Right cardiac atrium (tissue), 5 donors: ENCODE measurements at regions not wholly inside any gene's neighbourhood (a gene's known extent, or its start where the extent isn't known, plus 50 kb on each side); places are given as distances from the start of the nearest gene placed in this dataset.
"Not testable (repeated sequence)": the region's sequence is repeated elsewhere in the genome, so short reads cannot be mapped to it uniquely, and the experiment has no call there.

Experiments
- ATAC-seq, 2 donors: fragments of 200-7000 bp; cut with Tn5 transposase; one replicate each; pipeline versions ENCODE4 v1.8.0 to v1.9.1; 2020; ENCODE audit warnings: moderate library complexity in 2 of 2, mild to moderate bottlenecking in 1 of 2
- DNase-seq, 3 donors: peaks; one replicate each; pipeline ENCODE4 v3.0.0-alpha.2; 2020
- H3K27ac ChIP-seq: one replicate; pipeline ENCODE4 v1.5.1; 2013; ENCODE audit warnings: mild to moderate bottlenecking, low read length, control low read depth, moderate library complexity
- H3K27me3 ChIP-seq: one replicate; pipeline ENCODE4 v1.6.1; 2013; ENCODE audit not compliant: control insufficient read depth, insufficient read depth
- H3K4me1 ChIP-seq: one replicate; pipeline ENCODE4 v1.6.1; 2013; ENCODE audit warnings: low read length; ENCODE audit not compliant: control insufficient read depth, insufficient read depth
- H3K4me3 ChIP-seq: one replicate; pipeline ENCODE4 v1.5.1; 2013; ENCODE audit warnings: low read length, control low read depth
- H3K9me3 ChIP-seq: one replicate; pipeline ENCODE4 v1.6.1; 2013; ENCODE audit warnings: low read length; ENCODE audit not compliant: control insufficient read depth
- WGBS: extraction: QIAGEN DNeasy Blood & Tissue Kit; methylation state at CpG from one replicate; pipeline ENCODE4 v1.1.7; 2013; 5-methylcytosine and 5-hydroxymethylcytosine counted together
- intact Hi-C, 4 donors: fragments of 100-400 bp; cut with DNase I; formaldehyde crosslinking; loops; one replicate each; pipeline versions ENCODE4 v1.11.0 to v1.14.0; 2022 to 2023
- donor health status: healthy with polysubstance abuse.
- donor health status: DM: no; HTN: yes; CAD: no.
- donor health status: DM: no; HTN: no; CAD: no.
- donor health status: DM: no; HTN: yes; CAD: no; lungs with severe emphysema.
- donor health status: DM: yes; HTN: yes; CAD: no.

- no peaks in the 10 kb centered on the region for H3K27me3 ChIP-seq
- no peaks in the 10 kb centered on the region for H3K4me1 ChIP-seq
- no peak overlapping the region for H3K27ac ChIP-seq
- H3K4me3 ChIP-seq: no peak overlapping the region
- H3K9me3 ChIP-seq: no peaks in the 10 kb centered on the region
- DNase-seq (no peak), ATAC-seq (no peak)
- intact Hi-C loops: no loop called here
Measured at GRCh38 chr18:4921548-4921947, 275.5 kb downstream of the AKAIN1 start.

DNA sequence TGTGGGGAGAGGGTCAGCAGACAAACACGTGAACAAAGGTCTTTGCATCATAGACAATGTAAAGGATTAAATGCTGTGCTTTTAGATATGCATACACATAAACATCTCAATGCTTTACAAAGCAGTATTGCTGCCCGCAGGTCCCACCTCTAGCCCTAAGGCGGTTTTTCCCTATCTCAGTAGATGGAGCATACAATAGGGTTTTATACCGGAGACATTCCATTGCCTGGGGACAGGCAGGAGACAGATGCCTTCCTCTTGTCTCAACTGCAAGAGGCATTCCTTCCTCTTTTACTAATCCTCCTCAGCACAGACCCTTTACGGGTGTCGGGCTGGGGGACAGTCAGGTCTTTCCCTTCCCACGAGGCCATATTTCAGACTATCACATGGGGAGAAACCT is 279.5 kb downstream of the AKAIN1 start:
- H3K9me3 ChIP-seq, H3K4me1 ChIP-seq, H3K27me3 ChIP-seq, intact Hi-C loops, H3K27ac ChIP-seq, ATAC-seq, DNase-seq, H3K4me3 ChIP-seq: not testable (repeated sequence)
- WGBS: 76% methylated on average over 4 of the region's 7 CpGs

- H3K27me3 ChIP-seq: no peaks in the 10 kb centered on the region
- intact Hi-C loops: no loop called here
- no peak overlapping the region for H3K27ac ChIP-seq
- H3K4me3 ChIP-seq: no peak overlapping the region
- no peak for ATAC-seq
- WGBS: 50% methylated on average over 3 of the region's 3 CpGs
- no peak for DNase-seq
- no peaks in the 10 kb centered on the region for H3K9me3 ChIP-seq
- no peaks in the 10 kb centered on the region for H3K4me1 ChIP-seq
Measured at GRCh38 chr18:4908328-4908727, 288.7 kb downstream of the AKAIN1 start.

- no peaks in the 10 kb centered on the region for H3K4me1 ChIP-seq
- ATAC-seq (no peak), DNase-seq (no peak)
- no peak overlapping the region for H3K27ac ChIP-seq
- H3K9me3 ChIP-seq: no peaks in the 10 kb centered on the region
- WGBS: 64% methylated on average over 3 of the region's 3 CpGs
- intact Hi-C loops: no loop called here
- H3K4me3 ChIP-seq: no peak overlapping the region
- H3K27me3 ChIP-seq: no peaks in the 10 kb centered on the region
Measured at GRCh38 chr18:4906856-4907255, 290.2 kb downstream of the AKAIN1 start.

DNA sequence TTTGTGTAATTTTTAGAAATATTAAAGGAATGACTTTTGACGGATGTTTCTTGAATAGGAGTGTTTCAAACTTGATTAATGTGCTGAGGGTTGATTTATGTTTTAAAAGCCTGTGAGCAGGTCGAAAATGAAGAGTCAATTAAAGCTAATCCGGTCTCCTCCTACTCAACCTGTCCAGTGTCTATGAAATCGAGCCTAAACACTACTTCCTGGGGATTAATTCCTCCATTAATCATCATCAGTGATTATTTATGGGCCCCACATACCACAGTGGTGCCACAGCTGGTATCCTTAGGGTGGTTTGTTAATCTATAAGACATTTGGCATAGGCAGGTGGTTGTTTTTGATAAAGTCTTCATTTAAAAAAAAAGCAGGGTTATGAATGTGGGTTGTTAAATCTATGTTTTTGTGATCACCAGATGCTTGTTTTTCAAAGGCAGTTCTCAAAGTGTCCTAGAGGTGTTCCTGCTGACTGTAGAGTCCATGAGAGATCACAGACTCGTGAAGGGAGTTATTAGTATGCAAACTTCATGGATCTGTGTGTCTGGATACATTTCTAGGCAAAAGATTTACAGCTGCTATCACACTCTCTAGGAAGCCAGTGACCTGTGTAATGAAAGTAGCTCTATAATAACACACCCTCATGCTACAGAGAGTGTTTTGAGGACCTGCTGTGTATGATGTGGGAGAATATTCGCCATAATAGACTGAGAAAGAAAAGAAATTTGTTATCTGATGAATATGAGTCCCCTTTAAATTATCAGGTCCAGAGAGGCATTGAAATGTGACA is 308.6 kb downstream of the AKAIN1 start:
- 49% methylated on average over 6 of the region's 6 CpGs for WGBS
- Histone ChIP-seq H3K4me1 (no peaks in the 10 kb centered on the region), H3K9me3 (no peaks in the 10 kb centered on the region), H3K27me3 (no peaks in the 10 kb centered on the region), H3K27ac (no peak overlapping the region), H3K4me3 (no peak overlapping the region)
- intact Hi-C loops: no loop called here
- no peak for DNase-seq
- no peak for ATAC-seq

DNA sequence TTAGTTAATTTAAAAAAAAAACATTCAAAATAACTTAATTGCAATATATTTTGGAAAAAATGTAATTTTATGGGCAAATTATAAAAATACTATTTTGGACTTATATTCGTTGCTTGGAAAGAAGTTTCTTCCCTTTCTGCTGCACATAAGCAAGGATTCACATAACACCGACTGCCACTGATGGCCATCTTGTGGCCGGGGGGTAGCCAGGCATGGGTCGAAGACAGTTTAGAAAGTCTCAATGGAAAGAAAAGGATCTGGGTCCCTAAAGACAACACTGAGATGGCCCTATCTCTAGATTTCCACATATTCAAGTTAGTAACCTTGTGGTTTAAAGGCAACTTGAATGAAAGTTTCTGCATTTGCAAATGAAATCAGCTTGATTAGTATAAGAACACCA is 318.6 kb downstream of the AKAIN1 start:
- no peak overlapping the region for H3K27ac ChIP-seq
- ATAC-seq (no peak), DNase-seq (no peak)
- H3K4me1 ChIP-seq: no peaks in the 10 kb centered on the region
- H3K9me3 ChIP-seq: no peaks in the 10 kb centered on the region
- WGBS: 76% methylated on average over 4 of the region's 4 CpGs
- intact Hi-C loops: no loop called here
- H3K4me3 ChIP-seq: no peak overlapping the region
- H3K27me3 ChIP-seq: no peaks in the 10 kb centered on the region

DNA sequence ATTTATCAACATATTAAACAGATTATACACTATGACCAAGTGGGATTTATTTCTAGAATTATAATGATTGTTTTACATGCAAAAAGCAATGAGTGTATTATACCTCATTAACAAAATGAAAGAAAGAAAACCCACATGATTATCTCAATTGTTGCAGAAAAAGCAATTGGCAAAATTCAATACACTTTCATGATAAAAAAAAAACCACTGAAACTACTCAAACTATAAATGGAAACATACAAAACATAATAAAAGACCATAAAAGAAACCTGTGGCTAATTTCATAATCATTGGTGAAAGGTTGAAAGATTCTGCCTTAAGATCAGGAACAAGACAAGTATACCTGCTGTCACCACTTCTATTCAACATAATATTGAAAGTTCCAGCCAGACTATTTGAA is 325.9 kb downstream of the AKAIN1 start:
- intact Hi-C loops: no loop called here
- Histone ChIP-seq H3K4me1 (no peaks in the 10 kb centered on the region), H3K9me3 (no peaks in the 10 kb centered on the region), H3K27ac (no peak overlapping the region), H3K27me3 (no peaks in the 10 kb centered on the region), H3K4me3 (no peak overlapping the region)
- ATAC-seq (no peak), DNase-seq (no peak)

- H3K27me3 ChIP-seq: no peaks in the 10 kb centered on the region
- no peak for DNase-seq
- no peaks in the 10 kb centered on the region for H3K9me3 ChIP-seq
- H3K4me1 ChIP-seq: no peaks in the 10 kb centered on the region
- 72% methylated on average over 4 of the region's 4 CpGs for WGBS
- intact Hi-C loops: no loop called here
- no peak overlapping the region for H3K4me3 ChIP-seq
- ATAC-seq: no peak
- H3K27ac ChIP-seq: no peak overlapping the region
Measured at GRCh38 chr18:4870177-4870773, 326.8 kb downstream of the AKAIN1 start.

DNA sequence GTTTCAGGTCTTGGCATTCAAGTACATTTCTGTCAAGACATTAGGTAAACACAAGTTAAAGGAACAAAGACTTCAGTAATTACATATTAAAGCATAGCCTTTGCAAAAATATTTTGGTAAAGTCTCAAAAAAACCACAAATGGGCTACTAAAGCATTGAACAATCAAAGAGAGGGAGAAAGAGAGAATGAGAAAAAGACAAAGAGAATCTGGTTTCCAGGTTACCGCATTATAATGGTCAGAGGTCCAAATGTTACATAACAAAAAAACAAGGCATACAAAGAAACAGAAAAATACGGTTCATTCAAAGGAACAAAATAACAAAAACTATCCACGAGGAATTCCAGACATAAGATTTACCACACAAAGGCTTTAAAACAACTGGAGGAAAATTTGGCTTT is 327.9 kb downstream of the AKAIN1 start:
- 67% methylated on average over 3 of the region's 3 CpGs for WGBS
- Histone ChIP-seq H3K9me3 (no peaks in the 10 kb centered on the region), H3K4me1 (no peaks in the 10 kb centered on the region), H3K27ac (no peak overlapping the region), H3K4me3 (no peak overlapping the region), H3K27me3 (no peaks in the 10 kb centered on the region)
- DNase-seq (no peak), ATAC-seq (no peak)
- intact Hi-C loops: no loop called here

DNA sequence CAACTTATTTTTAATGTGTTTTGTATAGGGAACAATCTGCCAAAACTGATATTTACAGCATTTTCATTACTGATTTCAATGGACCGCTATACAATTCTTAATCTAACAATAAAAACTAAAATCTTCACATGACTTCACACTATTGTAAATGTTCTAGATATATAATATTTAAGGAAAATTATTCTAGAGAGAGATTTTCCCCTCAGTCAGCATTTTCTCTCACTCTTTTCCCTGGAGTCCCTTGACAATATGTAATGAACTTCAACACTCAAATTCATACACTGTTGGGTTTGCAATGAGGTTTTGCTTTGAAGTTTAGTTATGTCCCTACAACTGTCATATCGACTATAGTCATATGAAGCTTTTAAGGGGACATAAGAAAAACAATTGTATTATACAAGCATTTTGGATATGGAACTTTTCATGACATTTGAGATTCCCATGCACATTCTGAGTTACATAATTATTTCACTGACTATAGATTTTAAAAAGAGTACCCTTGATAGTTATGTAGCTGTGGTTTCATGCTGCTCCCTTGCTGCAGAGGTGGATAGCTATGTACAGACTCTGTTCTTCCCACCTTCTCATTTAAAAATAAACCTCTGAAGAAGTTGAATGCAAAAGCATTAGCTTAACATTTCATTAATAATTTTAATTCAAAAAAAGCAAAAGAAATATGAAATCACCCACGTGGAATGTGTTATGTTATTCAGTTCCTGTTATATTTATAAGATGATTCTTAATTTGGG is 338.5 kb downstream of the AKAIN1 start:
- WGBS: 70% methylated on average over 3 of the region's 3 CpGs
- intact Hi-C loops: no loop called here
- no peaks in the 10 kb centered on the region for H3K27me3 ChIP-seq

GRCh38 chr18:4854671-4855070 is 342.4 kb downstream of the AKAIN1 start:
- intact Hi-C loops: no loop called here
- 58% methylated on average over 1 of the region's 1 CpG for WGBS
- DNase-seq (no peak), ATAC-seq (no peak)
- Histone ChIP-seq H3K4me3 (no peak overlapping the region), H3K9me3 (no peaks in the 10 kb centered on the region), H3K27ac (no peak overlapping the region), H3K4me1 (no peaks in the 10 kb centered on the region), H3K27me3 (no peaks in the 10 kb centered on the region)

More for the DNA sequence above, 338.5 kb downstream of the AKAIN1 start:
- ATAC-seq (no peak), DNase-seq (no peak)
- Histone ChIP-seq H3K27ac (no peak overlapping the region), H3K4me3 (no peak overlapping the region), H3K4me1 (no peaks in the 10 kb centered on the region), H3K9me3 (no peaks in the 10 kb centered on the region)
